HG03521 (cell line): ENCODE measurements at regions not wholly inside any gene's neighbourhood (a gene's known extent, or its start where the extent isn't known, plus 50 kb on each side); places are given as distances from the start of the nearest gene placed in this dataset.

Experiments
- ATAC-seq: cut with Tn5 transposase; IDR thresholded peaks from one replicate; pipeline ENCODE4 v1.9.1; 2021; ENCODE audit warnings: mild to moderate bottlenecking, moderate library complexity; ENCODE audit not compliant: unreplicated experiment

DNA sequence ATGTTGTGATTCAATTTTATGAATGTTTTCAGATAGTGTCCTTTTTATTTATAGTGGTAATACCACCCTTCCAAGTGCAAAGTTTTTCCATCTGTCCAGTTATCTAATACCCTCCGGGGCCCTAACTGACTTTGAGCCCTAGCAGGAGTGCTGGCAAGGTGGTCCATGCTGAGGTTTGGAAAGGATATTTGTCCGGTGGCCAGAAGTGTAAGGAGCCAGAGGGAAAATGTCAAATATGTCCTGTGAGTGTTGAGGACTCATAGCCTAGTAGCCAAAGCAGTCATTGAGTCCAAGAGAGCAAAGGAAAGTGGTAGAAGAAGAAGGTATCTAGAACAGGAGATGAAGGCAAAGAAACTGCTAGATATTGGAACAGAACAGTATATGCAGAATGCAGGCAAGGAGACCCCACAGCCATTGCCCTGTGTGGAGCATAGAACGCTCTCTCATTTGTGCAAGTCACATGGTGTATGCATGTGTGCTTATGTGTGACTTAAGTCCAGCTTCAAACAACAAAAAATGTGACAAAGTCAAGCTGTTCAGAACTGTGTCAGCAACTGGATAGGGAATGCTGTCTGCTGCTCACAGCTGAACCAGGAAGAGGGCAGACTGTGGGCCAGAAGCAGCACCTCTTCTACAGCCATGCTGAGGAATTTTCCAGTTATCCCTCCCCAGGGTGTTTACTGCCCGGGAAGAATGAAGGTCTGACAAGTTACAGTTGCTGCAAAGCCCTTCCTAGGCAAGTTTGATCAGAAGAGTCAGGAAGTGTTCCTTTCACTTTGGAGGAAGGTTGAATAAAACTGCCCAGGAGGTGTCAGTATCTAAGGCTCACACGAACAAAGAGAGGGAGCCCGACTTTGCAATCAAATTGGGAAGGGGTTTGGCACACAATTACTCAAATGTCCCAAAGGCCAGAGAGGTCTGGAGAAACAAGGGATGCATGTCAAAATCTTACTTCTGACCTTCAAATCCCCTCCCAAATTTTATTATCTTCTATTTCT, 463.3 kb upstream of the DMAC1 start:
- ATAC-seq: no peak

DNA sequence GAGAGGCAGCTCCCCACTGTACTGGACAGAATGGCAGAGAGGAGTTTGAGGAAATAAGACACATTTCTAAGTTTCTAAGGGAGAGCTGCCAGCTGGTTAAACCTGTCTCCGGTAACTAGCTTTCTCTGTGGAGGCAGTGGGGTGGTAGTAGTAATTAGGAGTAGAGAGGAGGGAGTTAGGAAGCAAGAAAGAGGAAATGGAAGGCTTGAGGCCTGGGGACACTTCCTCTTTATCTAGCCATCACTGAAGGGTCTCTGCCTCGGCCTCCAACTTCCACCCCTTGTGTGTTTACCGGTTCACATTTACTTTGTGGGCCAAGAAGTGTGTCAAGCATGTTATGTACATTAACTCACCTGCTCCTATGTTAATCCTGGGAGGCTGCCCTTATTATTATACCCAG, 462.2 kb upstream of the DMAC1 start:
- ATAC-seq: no peak

DNA sequence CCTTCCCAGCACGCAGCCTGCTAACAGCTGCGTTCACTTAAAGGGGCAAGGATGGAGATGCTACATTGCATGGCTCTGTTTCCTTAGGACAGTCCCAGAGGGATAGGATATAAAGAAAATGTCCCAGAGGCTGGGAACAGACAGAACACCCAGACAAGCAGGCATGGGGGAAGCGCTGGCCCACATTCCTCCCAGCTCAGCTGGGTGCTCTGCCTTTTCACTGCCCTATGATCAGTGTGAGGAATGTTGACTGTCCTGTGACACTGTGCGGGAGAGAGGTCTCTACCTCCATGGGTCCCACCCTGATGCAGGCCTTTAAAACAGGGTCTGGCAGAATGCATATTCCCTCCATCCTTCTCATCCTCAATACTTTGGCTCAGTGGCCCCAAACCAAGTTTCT, 459.4 kb upstream of the DMAC1 start:
- ATAC-seq: no peak

DNA sequence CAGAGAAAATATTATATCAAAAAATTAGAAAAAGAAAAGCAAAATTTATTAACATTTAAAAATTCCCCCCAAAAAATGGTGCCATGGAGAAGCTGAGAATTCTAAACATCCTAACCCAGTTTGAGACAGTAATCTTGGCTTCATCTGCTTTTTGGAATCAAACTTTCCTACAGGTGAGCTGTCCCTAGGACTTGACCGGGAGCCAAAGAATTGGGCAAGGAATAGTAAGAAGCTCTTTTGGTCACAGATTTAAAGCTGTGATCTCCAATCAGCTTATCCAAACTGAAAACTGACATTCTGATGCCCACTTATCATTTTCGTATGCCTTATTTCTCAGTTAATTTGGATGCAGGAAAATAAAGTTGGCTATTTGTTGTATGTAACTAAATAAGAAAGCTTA, 457.3 kb upstream of the DMAC1 start:
- no peak for ATAC-seq

DNA sequence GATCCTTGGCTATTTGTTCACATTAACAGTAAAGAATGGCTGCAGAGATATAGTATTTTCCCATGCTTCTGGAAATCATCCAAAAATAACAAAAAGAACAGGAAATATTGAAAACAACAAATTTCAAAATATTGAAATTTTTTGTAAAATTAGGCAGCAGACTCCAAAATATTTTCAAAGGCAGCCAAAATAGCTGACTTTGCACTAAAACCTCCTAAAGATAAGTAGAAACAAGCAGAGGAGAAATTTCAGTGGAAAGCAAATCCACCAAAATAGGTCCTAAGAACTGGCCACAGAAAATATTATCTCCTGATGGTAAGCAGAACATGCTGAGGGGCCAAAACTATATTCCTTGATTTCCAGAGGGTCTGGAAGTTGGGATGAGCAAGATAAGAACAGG, 456.3 kb upstream of the DMAC1 start:
- no peak for ATAC-seq

DNA sequence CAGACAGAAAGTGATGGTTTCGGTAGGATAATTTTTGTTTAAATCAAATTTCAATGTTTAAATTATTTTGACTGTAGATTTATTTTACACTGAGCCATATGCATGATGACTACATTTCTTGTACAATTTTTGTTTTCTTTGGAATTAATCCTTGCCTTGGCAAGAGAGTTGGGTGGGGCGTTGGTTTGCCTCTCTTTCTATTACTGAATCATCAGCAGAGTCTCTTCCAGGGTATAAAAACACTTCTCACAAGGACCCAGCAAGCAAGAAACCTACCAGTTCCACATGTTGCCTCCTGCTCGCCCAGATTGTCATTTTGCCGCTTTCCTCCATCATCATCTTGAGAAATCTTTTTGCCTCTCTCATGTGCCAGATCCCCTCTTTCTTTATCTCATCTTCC, 455.0 kb upstream of the DMAC1 start:
- ATAC-seq: no peak

DNA sequence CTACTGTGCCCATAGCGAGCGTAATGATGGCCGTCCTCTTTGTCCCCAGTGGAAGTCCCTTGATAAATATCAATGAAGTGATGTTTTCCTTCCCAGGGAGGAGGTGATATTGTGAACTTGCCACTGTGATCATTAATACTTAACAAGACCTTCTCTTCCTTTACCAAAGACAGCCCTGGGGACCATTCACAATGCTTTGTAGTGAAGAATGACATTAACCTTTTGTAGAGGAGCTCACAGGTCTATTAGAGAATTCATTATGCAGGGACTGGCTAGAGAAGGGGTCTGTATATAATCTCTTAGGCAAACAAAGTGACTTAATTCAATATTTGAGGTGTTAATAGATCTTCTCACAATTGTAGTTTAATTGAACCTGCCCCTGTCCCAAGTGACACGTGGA, 452.9 kb upstream of the DMAC1 start:
- no peak for ATAC-seq

DNA sequence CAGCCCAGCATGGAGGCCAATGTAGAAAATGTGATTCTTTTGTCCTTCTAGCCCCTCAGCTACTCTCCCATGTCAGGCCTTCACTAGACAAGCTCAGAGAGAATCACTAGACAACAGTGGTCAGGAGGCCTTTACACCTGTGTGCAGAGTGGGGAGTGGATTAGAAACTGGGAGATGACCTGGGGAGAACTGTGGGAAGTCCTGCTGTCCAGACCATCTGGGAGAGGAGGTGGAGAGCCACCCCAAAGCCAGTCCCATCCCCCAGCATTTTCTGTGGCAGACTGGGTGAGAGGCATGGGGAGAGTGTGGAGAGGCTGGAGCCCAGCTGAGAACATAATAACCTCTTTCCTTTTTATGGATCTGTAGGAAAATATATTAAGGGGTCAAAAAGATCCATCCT, 452.0 kb upstream of the DMAC1 start:
- ATAC-seq: no peak

DNA sequence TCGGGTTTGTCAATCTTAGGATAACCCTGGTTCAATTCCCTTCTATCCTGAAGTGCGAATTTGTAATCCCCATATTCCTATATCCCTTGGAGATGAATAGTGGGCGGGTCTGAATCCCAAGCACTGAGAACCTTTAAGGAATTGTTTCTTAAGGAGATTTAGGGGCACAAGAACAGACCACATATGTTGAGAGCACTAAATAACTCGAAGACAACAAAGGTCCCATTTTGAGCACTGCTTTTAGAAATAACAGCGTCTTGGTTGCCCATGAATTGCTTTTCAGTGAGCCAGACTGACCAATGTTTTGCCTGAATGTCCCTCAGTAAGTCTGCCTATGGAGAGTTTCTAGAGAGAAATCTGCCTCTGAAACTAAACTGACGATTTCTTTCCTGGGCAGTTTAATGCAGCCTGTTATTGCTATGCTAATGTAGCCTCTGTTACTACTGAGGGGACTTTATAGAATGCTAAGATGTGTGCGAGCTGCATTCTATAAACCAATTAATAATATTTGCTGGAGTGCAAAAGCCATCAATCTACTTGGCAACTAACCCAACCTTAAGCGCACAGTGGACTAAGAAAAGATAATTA, 445.0 kb upstream of the DMAC1 start:
- no peak for ATAC-seq

DNA sequence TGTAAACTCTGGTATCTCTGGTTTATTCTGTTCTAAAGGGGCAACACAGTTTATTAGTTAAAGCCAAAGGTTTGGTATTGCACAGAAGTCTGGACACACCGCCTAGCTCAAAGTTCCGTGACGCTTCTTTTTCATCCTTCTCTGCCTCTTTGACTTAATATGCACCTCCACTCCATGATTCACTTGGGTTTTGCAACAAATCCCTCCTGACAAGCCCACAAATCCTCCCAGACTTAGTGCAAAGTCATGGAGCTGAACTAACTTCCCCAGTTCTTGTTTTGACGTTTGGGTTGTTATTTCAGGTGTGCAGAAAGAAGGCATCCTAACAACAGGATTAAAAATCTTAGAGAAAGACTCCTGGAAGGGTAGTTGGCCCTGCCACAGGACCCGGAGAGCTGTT, 441.6 kb upstream of the DMAC1 start:
- ATAC-seq: no peak

DNA sequence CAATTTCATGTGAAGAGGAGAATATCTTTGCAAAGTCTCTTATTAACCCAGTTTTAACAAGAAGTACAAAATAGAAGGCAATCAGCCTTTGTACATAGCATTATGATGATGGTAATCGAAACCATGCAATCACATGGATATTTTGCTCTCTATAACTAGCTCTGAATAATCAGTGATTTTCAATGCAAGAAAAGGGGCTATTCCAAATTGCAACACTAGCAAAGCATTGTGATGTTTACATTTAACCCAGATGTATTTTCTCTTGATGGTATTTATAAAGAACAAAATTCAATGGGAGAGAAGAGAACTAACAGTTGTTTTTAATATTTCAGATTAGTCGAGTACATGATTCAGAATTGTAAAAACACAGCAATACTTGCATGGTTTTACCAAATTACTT, 437.5 kb upstream of the DMAC1 start:
- ATAC-seq: no peak

DNA sequence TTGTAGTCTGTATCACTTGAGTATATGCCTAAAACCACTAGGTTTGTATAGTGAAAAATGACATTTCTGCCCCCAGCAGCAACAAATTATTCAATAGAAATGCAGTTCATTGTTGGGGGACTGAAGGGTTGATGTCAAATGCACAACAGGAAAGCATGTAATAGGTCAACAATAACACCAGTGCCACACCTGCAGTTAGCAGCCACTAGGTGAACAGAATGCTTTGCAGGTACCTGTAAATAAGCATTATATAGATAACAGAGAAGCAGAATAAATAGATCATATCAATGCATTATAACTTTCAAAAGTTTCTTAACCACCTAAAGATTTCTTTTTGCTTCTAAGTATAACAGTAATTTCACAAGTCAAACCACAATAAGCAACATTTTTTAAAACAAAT, 435.9 kb upstream of the DMAC1 start:
- no peak for ATAC-seq

DNA sequence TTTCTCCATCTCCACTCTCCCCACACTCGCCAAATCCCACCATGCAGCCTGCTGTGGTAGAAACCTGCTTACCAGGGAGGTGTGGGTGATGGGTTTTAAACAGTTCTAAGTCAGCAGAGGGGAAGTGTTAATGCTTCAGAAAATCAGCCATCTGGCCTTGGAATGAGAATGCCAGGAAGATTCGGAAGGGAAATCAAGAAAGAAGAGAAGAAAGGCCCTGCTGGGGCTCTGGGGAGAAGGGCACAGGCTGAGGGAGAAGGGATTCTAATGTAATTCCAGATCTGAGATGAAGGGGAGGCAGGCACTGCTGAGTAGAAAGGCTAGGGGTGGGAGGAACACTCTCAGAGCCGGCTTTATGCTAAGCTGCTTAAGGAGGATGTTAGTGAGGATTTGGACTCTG, 434.7 kb upstream of the DMAC1 start:
- ATAC-seq: no peak

DNA sequence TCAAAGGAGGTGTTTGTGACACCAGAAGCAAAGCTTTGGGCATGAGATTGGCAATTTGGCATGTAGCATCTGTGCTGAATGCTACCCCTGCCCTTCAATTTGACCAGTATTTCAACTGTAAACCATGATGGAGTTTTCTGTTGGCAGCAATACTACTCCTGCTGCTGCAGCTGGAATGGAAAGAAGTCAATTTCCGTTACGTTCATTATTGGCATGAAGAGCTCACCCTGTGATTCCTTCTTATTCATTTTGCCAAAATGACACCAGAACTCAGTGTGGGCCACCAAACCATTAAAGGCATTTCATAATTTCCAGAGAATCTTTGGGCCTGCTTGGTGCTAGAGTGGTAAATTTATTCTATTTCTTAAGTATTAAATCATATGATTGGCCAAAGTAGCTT, 433.1 kb upstream of the DMAC1 start:
- no peak for ATAC-seq

DNA sequence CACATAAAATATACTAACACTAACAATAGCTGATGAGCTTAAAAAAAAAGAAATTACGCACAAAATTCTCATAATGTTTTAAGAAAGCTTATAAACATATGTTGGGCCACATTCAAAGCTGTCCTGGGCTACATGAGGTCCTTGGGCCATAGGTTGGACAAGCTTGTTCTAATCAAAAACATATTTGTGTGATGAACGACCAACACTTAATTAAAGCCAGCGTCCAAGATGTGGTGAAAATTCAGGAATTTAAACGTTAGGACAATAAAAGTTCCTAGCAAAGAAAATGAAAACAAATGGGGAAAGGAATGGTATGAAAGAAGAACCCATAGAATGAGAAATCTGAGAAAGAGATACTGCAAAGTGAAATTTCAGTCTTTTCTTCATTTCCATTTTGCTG, 429.6 kb upstream of the DMAC1 start:
- no peak for ATAC-seq

DNA sequence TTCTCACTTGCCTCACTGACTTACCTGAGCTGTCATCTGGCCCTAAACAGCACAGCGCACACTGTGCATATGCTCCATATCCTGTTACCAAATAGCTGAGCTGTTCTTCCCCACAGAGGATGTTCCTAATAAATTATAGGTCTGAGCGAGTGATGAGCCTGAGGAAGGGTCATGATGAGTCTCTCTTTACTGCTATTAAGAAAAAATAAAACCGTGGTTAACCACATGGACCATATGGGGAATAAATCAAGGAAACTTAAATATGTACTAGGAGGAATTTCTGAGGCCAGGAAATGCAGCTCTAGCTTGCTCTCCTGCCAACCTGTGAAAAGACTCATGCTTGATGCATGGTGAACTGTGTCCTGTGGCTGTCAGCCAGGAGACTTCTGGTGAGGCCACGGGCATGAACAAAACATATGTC, 424.8 kb upstream of the DMAC1 start:
- ATAC-seq: no peak

DNA sequence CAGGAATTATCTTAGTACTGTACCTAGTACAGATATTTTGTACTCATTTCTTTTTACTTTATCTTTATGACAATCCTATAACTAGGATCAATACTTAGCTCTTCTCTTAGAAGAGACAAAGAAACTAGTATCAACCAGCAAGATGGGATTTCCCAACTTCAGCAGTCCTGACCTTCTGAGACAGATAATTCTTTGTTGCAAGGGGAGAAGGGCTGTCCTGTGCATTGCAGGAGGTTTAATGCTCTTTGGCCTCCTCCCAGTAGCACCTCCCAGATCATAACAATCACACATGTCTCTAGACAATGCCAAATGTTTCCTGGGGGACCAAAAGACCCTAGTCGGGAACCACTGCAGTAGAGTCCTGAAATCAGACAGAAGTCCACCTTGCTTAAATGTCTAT, 424.3 kb upstream of the DMAC1 start:
- ATAC-seq: no peak

DNA sequence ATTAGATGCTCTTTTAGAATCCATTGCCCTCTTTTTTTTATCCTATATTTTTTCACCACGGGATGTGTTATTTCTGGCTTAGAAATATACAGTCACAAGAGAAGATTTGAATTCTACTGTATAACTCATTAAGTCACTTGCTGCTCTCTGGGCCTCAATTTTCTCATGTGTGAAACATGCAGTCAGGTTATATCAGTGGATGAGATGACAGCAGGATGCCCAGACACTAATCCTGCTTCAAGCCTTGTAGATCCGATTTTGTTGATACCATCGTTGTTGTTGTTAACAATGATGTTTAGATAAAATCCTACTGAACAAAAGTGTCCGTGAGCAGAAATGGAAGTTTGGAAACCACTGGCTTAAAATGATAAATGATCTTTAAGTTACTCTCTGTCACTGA, 421.9 kb upstream of the DMAC1 start:
- no peak for ATAC-seq

DNA sequence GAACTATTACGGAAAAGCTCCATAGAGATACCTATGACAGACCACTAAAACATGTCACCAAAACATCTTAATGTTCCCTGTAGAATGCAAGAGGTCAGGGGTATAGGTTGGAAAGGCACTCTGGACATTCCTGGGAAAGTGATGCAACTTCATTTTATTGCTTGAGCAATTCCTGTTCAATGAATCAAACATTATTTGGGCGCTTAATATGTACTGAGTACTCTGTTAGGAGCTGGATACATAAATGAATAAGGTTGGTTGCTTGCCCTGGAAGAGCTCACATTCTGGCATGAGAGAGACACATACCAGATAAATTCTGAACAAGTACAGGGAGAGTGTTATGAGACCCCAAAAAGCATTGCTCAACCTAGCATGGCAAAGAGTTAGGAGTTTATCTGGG, 408.9 kb upstream of the DMAC1 start:
- no peak for ATAC-seq

DNA sequence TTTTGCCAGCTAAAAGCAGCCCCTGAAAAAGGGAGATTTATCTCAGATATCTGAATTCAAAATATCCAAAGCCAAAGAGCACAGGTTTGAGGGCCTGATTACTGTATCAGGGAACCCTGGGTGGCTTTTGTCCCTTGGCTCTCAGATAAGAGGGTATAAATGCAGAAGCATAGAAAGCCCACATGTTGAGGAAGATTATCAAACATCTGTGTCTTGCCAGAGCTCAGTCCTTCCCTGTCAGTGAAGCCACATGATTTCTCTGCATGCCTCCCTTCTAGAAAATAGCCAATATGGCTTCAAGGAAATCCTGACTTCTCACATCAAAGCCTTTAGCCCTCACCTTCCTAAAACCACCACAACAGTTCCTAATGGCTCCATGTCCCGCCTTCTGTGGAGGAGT, 408.0 kb upstream of the DMAC1 start:
- no peak for ATAC-seq

DNA sequence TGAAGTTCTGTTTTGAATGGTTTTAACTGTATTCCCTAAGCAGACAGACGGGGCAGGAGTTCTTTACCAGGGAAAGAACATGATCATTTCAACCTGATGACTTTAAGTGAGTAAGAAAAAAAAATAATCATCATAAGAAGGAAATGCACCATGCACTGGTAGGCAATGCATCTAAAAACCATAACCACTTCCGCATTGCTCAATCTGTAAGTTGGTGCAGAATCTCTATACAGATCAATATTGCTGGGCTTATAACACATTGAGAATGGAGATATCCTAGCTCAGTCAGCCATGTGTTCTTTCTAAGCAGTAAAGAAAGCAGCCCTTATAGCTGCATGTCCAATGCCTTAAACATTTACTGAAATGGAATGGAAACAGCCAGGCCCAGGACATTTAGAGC, 407.1 kb upstream of the DMAC1 start:
- no peak for ATAC-seq

DNA sequence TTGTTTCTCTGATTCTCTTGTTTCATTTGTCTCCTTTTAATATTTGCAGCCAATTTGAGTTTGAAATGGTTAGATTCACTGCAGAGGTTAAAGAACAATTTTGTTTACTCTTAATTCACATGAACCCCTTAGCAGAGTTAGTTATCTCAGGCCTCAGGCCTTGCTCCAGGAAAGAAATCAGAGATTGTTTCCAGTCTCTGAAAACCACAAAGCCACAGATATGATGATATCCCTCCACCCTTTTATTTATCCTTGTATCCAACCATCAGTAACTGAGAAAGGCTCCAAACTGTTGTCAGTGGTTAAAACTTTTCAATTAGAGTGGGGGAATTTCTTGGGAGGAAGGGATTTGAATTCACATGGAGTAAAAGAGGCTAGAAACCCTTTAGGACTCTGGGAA, 406.0 kb upstream of the DMAC1 start:
- ATAC-seq: no peak

DNA sequence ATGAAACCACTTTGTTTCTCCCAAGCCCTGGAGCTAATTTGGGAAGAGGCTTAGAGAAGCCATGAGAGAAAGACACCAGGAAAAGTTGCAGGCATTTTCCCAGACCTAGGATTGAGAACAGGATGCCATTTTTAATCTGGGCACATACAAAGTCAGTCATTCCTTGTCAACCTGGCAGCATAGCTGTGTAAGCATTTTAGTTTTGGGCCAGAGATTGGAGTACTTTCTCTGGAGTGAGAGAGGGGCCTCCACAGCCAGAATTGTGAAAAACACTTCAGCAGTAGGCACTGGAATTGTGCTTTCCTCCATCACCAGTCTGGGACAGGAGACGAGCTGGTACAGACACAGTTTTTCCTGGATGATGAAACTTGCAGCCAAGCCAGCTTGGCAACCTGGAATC, 390.3 kb upstream of the DMAC1 start:
- ATAC-seq: no peak
